WTC11 (cell line): ENCODE measurements at regions not wholly inside any gene's neighbourhood (a gene's known extent, or its start where the extent isn't known, plus 50 kb on each side); places are given as distances from the start of the nearest gene placed in this dataset.

Source experiments
- ATAC-seq: fragments of 200-7000 bp; cut with Tn5 transposase; 2 replicates; pipeline ENCODE4 v1.10.0; 2021; ENCODE audit warnings: mild to moderate bottlenecking, moderate library complexity
- CTCF ChIA-PET: fragments of 300-600 bp; sonication (Branson Sonifier 250); formaldehyde crosslinking; loops from one replicate; lab custom pipeline; 2021; ENCODE audit warnings: antibody characterized with exemption; lab: Charles Lee
- POLR2A ChIA-PET: fragments of 350-600 bp; sonication (Branson Sonifier 250); formaldehyde crosslinking; loops from one replicate; lab custom pipeline; 2021; ENCODE audit warnings: antibody characterized with exemption; lab: Charles Lee
- DNase-seq: peaks from one replicate; pipeline ENCODE4 v3.0.0; 2021; ENCODE audit warnings: low spot score
- H3K27ac Mint-ChIP-seq: 2 replicates; pipeline ENCODE4 v1.8.0; 2021; ENCODE audit warnings: mixed read lengths
- H3K27me3 Mint-ChIP-seq: 2 replicates; pipeline ENCODE4 v1.8.0; 2021; ENCODE audit warnings: low read depth, mild to moderate bottlenecking, moderate library complexity, mixed read lengths
- H3K36me3 Mint-ChIP-seq: 2 replicates; pipeline ENCODE4 v1.8.0; 2021; ENCODE audit warnings: mixed read lengths
- H3K4me1 Mint-ChIP-seq: 2 replicates; pipeline ENCODE4 v1.8.0; 2022; ENCODE audit warnings: mixed read lengths
- H3K4me3 Mint-ChIP-seq: 2 replicates; pipeline ENCODE4 v1.8.0; 2021; ENCODE audit warnings: mild to moderate bottlenecking, moderate library complexity, mixed read lengths
- H3K9me3 Mint-ChIP-seq: 2 replicates; pipeline ENCODE4 v1.8.0; 2021; ENCODE audit warnings: mixed read lengths
- ATF1 ChIP-seq: sonication (generic); formaldehyde crosslinking; IDR thresholded peaks from 2 replicates; pipeline ENCODE4 v1.8.1; 2023; ENCODE audit warnings: mild to moderate bottlenecking, moderate library complexity, missing genetic modification reagents
- SOX15 ChIP-seq: fragments of 250-450 bp; sonication (Bioruptor Pico); IDR thresholded peaks from 2 replicates; pipeline ENCODE4 v1.9.0; 2021; ENCODE audit warnings: mild to moderate bottlenecking
- SP1 ChIP-seq: sonication (generic); formaldehyde crosslinking; conservative IDR thresholded peaks from 2 replicates; pipeline ENCODE4 v1.8.1; 2022; ENCODE audit warnings: missing genetic modification reagents
- ZNF121 ChIP-seq: sonication (generic); formaldehyde crosslinking; IDR thresholded peaks from 2 replicates; pipeline ENCODE4 v1.8.0; 2023; ENCODE audit warnings: missing genetic modification reagents
- ZNF138 ChIP-seq: sonication (generic); formaldehyde crosslinking; conservative IDR thresholded peaks from 2 replicates; pipeline ENCODE4 v1.8.1; 2022; ENCODE audit warnings: mild to moderate bottlenecking, moderate library complexity, missing genetic modification reagents
- TF ChIP-seq, protein P1 (sequence below): sonication (generic); formaldehyde crosslinking; IDR thresholded peaks from 2 replicates; pipeline ENCODE4 v1.8.1; 2023; ENCODE audit warnings: mild to moderate bottlenecking, moderate library complexity, missing genetic modification reagents
- TF ChIP-seq, protein P2 (sequence below): sonication (generic); formaldehyde crosslinking; IDR thresholded peaks from 2 replicates; pipeline ENCODE4 v1.8.1; 2023; ENCODE audit warnings: mild to moderate bottlenecking, missing genetic modification reagents, moderate library complexity
- TF ChIP-seq, protein P3 (sequence below): fragments of 250-450 bp; sonication (Bioruptor Pico); IDR thresholded peaks from 2 replicates; pipeline ENCODE4 v1.9.0; 2021; ENCODE audit warnings: mild to moderate bottlenecking, borderline replicate concordance
- TF ChIP-seq, protein P4 (sequence below): sonication (generic); formaldehyde crosslinking; conservative IDR thresholded peaks from 2 replicates; pipeline ENCODE4 v1.8.1; 2023; ENCODE audit warnings: mild to moderate bottlenecking, low read depth, missing genetic modification reagents, moderate library complexity
- TF ChIP-seq, protein P5 (sequence below): sonication (generic); formaldehyde crosslinking; IDR thresholded peaks from 2 replicates; pipeline ENCODE4 v1.8.0; 2022; ENCODE audit warnings: missing genetic modification reagents

DNA sequence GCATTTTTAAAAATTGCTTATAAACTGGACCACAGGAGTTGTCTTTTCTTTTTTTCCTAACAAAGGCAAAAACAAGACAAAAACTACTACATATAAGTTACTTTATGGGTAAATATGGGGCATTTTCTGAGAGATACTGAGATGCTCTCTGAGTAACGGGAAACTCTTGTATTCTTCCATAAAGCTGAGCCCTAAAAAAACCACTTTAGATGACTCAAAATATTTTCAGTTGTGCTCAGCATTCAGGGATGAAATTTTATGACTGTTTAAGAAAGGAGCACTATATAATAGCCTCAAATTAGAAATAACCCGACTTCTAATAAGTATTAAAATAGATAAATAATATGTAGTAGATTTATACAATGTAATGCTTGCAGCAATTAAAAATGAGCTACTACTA, 644.5 kb downstream of the KCTD16 start:
- Mint-ChIP-seq H3K4me3 (no peak overlapping the region), H3K27ac (no peak overlapping the region), H3K36me3 (no peaks in the 10 kb centered on the region), H3K9me3 (peaks cover 12% of the 10 kb centered on the region), H3K27me3 (no peaks in the 10 kb centered on the region), H3K4me1 (no peaks in the 10 kb centered on the region)
- POLR2A ChIA-PET, result no interaction called here
- TF ChIP-seq ZNF121 (no peak), ZNF138 (CRISPR knock-in tag) (no peak)
- TF ChIP-seq, protein P1, sequence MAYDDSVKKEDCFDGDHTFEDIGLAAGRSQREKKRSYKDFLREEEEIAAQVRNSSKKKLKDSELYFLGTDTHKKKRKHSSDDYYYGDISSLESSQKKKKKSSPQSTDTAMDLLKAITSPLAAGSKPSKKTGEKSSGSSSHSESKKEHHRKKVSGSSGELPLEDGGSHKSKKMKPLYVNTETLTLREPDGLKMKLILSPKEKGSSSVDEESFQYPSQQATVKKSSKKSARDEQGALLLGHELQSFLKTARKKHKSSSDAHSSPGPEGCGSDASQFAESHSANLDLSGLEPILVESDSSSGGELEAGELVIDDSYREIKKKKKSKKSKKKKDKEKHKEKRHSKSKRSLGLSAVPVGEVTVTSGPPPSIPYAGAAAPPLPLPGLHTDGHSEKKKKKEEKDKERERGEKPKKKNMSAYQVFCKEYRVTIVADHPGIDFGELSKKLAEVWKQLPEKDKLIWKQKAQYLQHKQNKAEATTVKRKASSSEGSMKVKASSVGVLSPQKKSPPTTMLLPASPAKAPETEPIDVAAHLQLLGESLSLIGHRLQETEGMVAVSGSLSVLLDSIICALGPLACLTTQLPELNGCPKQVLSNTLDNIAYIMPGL (CRISPR knock-in tag), result no peak
- TF ChIP-seq, protein P2, sequence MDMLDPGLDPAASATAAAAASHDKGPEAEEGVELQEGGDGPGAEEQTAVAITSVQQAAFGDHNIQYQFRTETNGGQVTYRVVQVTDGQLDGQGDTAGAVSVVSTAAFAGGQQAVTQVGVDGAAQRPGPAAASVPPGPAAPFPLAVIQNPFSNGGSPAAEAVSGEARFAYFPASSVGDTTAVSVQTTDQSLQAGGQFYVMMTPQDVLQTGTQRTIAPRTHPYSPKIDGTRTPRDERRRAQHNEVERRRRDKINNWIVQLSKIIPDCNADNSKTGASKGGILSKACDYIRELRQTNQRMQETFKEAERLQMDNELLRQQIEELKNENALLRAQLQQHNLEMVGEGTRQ, result no peak
- TF ChIP-seq, protein P3, sequence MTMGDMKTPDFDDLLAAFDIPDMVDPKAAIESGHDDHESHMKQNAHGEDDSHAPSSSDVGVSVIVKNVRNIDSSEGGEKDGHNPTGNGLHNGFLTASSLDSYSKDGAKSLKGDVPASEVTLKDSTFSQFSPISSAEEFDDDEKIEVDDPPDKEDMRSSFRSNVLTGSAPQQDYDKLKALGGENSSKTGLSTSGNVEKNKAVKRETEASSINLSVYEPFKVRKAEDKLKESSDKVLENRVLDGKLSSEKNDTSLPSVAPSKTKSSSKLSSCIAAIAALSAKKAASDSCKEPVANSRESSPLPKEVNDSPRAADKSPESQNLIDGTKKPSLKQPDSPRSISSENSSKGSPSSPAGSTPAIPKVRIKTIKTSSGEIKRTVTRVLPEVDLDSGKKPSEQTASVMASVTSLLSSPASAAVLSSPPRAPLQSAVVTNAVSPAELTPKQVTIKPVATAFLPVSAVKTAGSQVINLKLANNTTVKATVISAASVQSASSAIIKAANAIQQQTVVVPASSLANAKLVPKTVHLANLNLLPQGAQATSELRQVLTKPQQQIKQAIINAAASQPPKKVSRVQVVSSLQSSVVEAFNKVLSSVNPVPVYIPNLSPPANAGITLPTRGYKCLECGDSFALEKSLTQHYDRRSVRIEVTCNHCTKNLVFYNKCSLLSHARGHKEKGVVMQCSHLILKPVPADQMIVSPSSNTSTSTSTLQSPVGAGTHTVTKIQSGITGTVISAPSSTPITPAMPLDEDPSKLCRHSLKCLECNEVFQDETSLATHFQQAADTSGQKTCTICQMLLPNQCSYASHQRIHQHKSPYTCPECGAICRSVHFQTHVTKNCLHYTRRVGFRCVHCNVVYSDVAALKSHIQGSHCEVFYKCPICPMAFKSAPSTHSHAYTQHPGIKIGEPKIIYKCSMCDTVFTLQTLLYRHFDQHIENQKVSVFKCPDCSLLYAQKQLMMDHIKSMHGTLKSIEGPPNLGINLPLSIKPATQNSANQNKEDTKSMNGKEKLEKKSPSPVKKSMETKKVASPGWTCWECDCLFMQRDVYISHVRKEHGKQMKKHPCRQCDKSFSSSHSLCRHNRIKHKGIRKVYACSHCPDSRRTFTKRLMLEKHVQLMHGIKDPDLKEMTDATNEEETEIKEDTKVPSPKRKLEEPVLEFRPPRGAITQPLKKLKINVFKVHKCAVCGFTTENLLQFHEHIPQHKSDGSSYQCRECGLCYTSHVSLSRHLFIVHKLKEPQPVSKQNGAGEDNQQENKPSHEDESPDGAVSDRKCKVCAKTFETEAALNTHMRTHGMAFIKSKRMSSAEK, result no peak
- no peak for DNase-seq
- CTCF ChIA-PET, result no interaction called here
- ATAC-seq, result no peak

DNA sequence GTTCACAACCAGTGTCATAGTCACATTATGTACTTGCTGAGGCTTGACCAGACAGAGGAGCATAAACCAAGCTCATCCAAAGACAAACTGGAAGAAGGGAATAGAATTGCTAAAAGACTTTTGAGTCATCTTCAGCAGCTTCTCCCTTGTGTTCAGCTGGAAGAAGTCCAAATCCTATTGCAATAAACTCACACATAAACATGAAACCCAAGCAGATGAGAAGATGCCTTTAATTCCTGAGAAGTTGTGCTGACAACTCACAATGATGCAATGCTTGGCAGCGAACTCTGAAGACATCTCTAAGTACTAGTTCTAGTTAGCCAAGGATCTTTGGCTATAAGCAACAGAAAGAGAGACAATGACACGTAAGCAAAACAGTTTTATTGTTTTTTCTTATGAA, 642.1 kb downstream of the KCTD16 start:
- ATAC-seq (no peak), DNase-seq (no peak)
- TF ChIP-seq, protein P4, sequence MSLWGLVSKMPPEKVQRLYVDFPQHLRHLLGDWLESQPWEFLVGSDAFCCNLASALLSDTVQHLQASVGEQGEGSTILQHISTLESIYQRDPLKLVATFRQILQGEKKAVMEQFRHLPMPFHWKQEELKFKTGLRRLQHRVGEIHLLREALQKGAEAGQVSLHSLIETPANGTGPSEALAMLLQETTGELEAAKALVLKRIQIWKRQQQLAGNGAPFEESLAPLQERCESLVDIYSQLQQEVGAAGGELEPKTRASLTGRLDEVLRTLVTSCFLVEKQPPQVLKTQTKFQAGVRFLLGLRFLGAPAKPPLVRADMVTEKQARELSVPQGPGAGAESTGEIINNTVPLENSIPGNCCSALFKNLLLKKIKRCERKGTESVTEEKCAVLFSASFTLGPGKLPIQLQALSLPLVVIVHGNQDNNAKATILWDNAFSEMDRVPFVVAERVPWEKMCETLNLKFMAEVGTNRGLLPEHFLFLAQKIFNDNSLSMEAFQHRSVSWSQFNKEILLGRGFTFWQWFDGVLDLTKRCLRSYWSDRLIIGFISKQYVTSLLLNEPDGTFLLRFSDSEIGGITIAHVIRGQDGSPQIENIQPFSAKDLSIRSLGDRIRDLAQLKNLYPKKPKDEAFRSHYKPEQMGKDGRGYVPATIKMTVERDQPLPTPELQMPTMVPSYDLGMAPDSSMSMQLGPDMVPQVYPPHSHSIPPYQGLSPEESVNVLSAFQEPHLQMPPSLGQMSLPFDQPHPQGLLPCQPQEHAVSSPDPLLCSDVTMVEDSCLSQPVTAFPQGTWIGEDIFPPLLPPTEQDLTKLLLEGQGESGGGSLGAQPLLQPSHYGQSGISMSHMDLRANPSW, result no peak
- TF ChIP-seq SOX15 (CRISPR knock-in tag), result no peak
- TF ChIP-seq ATF1 (CRISPR knock-in tag), result no peak
- TF ChIP-seq SP1 (CRISPR knock-in tag), result no peak
- TF ChIP-seq, protein P5, sequence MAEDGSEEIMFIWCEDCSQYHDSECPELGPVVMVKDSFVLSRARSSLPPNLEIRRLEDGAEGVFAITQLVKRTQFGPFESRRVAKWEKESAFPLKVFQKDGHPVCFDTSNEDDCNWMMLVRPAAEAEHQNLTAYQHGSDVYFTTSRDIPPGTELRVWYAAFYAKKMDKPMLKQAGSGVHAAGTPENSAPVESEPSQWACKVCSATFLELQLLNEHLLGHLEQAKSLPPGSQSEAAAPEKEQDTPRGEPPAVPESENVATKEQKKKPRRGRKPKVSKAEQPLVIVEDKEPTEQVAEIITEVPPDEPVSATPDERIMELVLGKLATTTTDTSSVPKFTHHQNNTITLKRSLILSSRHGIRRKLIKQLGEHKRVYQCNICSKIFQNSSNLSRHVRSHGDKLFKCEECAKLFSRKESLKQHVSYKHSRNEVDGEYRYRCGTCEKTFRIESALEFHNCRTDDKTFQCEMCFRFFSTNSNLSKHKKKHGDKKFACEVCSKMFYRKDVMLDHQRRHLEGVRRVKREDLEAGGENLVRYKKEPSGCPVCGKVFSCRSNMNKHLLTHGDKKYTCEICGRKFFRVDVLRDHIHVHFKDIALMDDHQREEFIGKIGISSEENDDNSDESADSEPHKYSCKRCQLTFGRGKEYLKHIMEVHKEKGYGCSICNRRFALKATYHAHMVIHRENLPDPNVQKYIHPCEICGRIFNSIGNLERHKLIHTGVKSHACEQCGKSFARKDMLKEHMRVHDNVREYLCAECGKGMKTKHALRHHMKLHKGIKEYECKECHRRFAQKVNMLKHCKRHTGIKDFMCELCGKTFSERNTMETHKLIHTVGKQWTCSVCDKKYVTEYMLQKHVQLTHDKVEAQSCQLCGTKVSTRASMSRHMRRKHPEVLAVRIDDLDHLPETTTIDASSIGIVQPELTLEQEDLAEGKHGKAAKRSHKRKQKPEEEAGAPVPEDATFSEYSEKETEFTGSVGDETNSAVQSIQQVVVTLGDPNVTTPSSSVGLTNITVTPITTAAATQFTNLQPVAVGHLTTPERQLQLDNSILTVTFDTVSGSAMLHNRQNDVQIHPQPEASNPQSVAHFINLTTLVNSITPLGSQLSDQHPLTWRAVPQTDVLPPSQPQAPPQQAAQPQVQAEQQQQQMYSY (CRISPR knock-in tag), result no peak
- CTCF ChIA-PET, result no interaction called here
- Mint-ChIP-seq H3K9me3 (peaks cover 12% of the 10 kb centered on the region), H3K27me3 (no peaks in the 10 kb centered on the region), H3K27ac (no peak overlapping the region), H3K4me1 (no peaks in the 10 kb centered on the region), H3K4me3 (no peak overlapping the region), H3K36me3 (no peaks in the 10 kb centered on the region)
- POLR2A ChIA-PET, result no interaction called here
